Brain pericyte (primary cell): ENCODE measurements at regions not wholly inside any gene's neighbourhood (a gene's known extent, or its start where the extent isn't known, plus 50 kb on each side); places are given as distances from the start of the nearest gene placed in this dataset.
A peak's percentile ranks its signal among the peaks of the same experiment; 100 is the strongest.

Experiments used
- DNase-seq: peaks from one replicate; pipeline ENCODE4 v3.0.0-alpha.2; 2012; ENCODE audit warnings: low read depth, low spot score

DNA sequence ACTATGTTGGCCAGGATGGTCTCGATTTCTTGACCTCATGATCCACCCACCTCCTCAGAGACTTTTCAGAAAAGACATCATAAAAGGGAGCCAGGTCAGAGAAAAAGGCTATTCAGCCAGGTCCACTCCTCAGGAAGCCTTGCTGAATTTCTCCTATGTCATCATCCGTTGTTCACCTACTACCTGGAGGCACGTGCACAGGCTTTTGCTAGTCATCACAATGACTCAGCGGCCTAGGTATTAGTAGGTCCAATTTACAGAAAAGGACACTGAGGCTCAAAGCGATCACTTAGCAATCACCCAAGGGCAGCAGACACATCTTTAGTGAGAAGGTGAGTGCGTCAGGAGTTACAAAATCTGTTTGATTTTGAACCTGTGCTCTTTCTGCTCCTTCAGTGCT lies 72.3 kb upstream of the RAD23B start:
- no peak for DNase-seq

DNA sequence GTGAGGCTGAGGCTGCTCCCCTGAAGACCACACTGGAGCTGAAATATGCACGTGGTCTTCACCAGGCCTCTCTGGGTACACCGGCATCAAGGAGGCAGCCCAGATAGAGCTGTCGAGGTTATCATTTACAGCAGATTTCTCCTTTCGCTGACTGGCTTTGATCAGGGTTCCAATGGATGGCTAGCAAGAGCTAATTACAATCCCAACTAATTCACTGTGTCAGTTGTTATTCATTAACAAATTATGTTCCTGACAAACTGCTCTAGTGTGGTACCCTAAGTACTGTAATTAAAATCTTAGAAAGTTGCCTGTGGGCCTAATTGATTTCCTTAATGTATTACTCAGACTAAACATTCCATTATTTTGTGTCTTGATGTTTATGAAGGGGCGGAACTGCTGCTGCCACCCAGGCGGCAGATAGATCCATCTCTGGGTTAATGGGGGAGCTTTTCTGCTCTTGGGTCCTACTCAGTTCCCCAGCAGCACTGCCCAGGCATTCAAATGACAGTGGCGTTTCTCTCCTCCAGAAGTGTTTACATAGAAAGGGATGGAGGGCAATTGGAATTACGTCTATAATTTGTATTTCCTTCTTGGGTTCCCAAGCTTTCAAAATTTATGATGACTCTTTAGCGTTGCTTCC lies 71.7 kb upstream of the RAD23B start:
- no peak for DNase-seq

DNA sequence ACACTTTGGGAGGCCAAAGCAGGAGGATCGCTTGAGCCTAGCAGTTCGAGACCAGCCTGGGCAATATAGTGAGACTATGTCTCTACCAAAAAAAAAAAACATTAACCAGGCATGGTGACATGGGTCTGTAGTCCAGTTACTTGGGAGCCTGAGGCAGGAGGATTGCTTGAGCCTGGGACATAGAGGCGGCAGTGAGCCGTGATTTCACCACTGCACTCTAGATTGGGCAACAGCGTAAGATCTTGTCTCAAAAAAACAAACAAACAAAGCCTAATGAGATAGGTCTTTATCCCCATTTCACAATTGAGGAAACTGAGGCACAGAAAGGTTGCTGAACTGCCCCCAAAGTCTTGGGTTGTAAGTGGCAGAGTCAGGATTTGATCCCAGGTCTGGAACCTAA lies 70.5 kb upstream of the RAD23B start:
- DNase-seq, result no peak

DNA sequence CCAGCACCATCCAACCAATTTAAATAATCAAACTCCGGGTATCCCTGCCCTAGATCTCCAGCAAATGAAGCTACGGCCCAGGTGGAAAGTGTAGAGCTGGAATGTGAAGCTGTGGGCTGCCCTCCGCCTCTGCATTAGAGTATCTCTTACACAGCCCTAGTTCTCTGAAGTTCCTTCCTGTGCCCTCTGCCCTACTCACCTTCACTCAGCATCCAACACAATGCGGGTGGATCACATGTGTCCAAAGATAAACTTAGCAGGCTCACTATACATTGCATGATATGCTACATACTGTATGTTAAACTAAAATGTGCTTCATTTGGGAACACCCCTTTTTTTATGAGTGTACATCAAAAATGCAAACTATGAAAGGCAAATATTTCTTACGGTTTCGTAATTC lies 70.0 kb upstream of the RAD23B start:
- DNase-seq, result no peak

DNA sequence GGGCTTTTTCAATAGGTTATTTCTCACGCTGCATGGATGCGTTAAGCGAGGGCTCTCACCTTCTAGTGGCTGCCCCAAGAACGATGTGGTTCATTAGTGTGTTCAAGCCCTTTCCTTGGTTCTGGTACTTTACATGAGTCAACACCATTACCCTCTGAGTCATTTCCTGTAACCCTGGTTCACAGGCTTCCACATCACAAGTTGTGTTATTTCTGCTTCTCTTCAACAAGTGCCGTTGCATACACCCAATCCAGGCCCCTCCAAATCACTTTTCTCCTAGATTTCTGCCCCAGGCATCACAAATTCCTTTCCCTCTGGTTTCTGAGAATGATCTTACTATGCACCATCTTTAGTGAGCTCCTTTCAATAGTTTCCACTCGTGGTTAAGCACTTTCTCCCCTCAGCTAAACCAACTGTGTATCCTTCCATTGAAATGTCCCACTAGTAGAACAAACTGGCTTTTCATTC lies 69.5 kb upstream of the RAD23B start:
- DNase-seq, result peak; percentile 31

DNA sequence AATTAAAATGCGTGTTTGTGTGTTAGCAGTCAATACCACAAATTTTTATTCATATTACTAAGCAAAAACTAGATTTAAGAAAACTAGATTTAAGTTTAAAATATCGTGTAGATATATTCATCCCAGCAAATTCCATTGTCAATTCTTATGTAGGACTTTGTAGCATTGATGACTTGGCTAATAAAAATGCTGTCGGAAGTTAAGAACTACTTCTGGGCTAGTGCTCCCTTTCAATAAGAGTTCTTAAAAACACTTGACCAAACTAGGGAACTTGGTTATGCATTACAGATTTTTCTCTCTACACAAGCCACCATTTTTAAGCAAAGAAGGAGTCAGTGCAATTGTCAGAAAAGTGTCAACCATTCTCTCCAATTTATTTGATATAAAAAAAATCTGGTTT lies 68.7 kb upstream of the RAD23B start:
- no peak for DNase-seq

DNA sequence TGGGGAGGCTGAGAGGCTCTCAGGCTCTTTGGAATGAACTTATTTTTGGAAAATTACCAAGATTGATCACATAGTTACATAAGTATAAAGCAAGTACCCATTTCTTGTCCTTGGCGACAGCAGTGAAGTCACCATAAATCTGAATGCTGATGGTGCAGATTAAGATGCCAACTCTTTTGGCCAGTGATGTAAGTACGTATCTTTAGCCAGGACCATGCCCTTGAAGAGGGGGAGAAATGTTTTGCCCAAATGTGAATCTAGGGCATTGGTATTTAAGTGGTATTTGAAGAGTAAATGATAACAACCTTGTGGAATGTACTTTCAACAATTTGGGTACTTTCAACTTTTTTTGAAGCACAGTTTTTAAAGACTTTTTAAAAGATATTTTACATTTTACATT lies 68.2 kb upstream of the RAD23B start:
- DNase-seq, result no peak

DNA sequence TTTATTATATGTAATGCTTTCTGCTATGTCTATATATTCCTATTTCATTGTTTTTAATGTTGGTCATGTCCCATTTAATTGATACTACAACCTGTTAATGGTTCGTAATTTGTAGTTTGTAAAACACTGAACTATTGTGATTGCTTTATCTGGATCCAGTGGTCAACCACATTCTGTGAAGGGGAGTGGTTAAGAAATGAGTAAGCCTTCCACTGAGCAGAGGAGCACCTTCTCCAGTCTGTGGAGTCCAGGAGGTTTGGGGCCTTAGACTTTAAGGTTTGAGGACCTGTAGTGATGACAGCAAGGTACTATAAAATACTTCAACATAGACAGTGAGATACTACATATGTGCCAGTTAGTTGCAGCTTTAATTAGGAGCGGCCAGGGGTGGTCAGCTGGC lies 67.7 kb upstream of the RAD23B start:
- DNase-seq, result no peak

DNA sequence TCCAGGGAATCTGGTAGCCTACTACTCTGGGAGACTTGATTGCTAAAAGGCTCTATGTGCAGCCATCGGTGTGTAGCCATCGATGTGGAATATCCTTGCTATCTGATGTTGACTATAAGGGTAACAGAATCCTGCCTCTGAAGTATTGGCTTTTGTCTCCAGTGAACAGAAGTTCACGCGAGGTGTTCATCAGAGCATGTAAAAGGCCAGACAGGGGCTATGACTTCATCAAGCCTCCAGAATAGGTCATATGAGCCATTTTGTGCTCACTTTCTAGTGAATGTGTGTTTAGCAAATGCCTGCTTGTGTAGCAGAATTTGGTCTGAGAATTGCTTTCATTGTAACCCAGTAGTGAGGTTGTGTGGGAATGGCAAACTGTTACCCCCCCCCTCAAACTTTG lies 66.8 kb upstream of the RAD23B start:
- DNase-seq, result no peak

DNA sequence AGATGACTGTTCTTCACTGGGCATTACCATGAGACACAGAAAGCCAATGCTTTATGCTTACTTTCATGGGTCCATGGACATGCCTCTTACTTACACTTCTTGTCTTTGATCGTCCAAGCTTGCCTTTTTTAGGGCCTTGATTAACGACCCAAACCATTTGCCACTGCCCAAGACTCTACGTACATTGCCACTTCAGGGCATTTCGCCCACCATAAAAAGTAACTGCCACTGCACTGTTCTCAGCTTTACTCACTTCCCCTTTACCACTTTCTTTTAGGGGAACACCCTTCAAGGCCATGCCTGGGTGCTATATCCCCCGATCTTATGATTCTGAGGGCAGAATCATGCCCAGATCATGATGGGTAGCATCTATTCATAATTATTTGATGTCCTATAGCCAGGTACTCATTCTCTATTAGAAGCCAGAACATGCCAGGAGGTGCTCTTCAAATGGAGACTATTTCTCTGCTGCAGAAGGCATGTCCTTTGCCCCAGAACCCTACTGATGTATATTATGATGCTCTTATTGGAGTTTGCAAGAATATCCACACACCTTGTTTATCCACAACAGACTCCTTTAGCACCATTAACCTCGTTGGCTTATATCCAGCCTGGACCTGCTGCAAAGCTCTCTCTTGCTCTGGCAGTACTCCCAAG lies 64.1 kb upstream of the RAD23B start:
- DNase-seq, result no peak

DNA sequence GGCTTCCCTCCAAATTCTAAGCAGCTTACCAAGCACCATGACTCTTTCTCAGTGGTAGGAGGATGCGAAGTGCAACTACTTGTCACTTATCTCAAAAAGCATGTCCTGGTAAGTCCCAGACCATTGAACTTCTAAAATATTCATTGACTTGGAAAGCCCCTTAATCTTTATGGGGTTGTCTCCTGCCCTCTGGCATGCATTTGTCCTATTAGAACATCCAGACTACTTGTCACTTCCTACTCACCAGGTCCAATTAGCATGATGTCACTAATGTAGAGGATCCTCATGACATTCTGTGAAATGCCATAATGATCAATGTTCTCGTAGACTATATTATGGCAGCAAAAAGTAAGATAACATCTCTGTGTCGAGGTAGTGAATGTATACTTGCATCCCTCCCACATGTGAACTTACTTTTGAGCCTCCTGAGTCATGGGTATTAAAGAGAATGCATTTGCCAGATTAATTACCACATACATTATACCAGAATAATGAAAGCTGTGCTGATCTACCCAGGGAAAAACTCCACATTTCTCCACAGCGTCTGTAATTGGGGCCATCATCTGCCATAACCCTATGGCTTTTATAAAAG lies 63.5 kb upstream of the RAD23B start:
- DNase-seq, result no peak

DNA sequence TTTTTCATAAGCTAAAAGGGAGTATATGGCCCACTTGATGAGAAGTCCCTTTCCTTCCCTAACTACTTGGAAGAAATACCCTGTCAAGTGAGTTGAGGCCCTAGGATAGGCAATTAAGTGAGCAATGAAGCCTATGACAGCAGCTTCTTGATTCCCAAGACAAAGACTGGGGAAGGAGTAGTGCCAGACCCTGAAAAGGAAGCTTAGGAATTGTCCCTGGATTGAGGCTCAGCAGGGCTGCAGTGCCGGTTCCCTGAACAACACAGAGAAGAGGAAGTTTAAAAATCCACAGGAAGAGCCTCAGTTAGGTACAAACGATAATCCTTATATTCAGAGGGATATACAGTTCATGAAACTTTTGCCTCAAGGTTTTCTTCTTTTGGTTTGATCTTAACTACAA lies 61.8 kb upstream of the RAD23B start:
- no peak for DNase-seq

DNA sequence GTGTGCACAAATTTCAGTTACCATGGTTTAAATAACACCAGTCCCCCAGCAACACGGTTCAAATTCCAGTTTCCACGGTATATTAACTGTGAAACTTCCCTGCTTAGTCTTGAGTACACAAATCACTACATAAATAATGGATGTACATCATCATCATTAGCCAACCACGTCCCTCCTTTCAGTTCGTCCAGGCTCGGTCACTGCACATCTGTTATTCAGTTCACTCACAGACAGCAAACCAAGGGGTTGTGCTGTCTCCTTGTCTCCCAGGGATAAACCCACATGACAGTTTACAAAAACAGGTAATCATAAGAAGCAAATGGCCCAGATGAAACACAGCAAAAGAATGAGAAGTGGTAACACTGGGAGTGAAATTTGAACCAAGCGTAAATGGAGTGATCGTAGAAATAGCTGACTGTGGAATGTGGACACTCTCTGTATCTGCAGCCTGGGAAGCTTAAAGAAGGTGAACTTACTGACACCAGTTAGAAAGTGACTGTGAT lies 61.0 kb upstream of the RAD23B start:
- peak; percentile 11 for DNase-seq

DNA sequence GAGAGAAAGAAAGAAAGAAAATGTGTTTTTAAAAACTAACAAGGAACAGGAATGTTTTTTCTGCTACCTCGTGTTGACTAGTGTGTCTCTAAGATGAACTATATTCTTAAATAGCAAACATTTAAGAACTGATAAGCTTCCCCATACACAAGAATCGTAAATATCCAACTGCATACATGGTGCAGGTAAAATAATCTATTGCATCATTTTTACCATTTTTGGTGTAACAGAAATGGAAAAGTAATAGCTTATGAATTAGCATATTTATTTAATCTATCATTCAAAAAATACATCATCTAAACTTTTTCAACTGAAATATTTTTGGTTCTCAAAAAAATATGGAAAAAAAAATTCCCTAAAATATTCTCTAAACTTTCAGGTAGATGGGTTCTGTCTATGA lies 59.7 kb upstream of the RAD23B start:
- no peak for DNase-seq

DNA sequence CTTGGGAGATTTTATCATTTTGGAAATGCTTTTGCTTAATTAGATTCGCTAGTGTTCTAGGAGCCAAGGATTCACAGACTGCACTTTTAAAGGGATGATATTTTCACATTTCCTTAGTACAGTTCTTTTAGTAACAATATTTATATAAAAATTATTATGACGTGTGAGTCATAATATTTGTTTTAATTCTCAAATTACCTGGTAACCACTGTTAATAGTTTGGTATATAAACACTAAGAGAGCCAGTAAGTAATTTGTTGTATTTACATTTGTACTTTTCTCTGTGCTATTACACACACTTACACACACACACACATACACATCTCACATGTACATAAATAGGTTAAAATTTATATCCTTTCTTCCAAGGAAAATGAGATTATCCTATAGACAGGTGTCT lies 58.8 kb upstream of the RAD23B start:
- no peak for DNase-seq

DNA sequence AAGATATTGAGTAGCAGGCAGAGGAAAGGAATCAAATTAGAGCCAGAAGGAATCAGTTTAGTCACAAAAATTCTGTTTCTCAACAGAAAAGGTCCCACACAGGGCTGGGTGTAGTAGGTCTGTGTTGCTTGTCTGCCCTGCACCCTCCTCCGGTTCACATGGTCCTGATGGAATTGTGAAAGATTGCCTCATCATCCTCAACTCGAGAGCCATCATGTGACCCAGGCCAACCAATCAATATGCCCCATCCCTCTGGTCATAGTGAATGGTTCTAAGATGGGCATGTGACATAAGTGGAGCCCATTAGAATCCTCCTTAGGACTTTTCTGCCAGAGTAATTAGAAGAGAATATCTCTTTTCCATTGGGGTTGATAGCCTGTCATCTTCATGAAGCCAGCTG lies 56.7 kb upstream of the RAD23B start:
- DNase-seq, result no peak

DNA sequence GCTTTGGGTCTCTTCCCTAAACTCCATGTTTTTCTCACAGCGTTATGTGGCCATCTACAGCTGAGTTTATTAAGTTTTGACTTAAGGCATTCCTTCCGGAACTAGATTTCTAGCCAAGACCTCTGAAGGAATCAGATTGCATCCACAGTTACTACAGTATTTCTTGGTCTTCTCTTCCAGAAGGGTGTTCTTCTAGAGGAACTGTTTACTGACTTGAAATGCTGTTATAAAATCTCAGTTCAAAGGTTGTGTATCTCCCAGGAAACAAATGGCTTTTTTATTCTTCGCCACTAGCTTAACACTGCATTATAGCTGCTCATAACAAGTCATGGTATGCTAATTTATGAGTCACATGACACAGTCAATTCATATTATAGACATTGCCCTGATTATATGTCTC lies 55.3 kb upstream of the RAD23B start:
- DNase-seq, result no peak

DNA sequence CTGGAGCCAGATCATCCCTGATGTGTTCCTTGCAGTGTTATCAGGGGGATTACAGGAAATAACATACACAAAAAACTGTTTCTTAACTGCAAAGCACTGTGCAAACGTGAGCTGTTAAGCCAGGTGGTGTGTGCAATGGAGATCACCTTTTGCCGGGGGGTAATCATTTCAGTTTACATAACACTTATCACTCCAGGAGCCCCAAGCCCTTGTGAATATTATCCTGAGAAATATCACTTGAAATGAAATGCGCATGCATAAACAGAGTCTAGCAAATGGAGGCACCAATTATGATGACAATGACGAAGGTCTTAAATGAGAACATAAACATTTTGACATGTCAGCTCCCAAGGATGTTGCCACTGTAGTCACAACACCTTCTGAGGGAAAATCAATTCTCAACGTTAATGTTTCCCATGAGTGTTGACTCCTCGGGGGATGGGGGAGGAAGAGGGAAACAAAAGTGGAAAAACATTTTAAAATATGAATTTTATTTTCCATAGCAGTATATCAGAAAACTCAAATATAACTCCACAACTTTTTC lies 54.5 kb upstream of the RAD23B start:
- DNase-seq, result no peak

DNA sequence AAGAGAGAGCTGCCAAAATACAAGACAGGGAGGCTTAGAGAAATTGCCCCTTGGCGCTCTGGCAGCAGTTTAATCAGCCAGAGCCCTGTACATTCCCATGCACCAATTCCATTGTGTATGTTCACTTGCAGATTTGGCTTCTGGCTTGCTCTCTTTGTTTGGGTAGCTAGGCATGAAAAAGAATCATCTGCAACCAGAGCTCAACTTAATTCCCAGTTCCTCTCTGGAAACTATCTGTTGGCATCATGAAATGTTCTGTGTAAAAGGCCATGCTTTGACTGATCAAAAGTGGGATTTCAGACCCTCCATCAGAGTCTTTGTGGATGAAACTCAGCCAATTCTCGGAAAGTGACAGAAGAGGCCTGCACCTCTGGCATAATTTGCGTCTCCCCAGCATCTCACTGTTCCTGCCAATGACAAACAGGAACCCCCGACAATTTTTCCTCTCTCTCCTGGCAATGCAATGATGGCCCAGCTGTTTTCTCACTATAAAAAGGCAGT lies 53.8 kb upstream of the RAD23B start:
- DNase-seq, result no peak
